DMS53 treated with DMSO at 0.1 percent for 48 hours (cell line): ENCODE measurements at regions not wholly inside any gene's neighbourhood (a gene's known extent, or its start where the extent isn't known, plus 50 kb on each side); places are given as distances from the start of the nearest gene placed in this dataset.

Experiments
- DNase-seq: peaks from one replicate; lab custom pipeline; 2025; ENCODE audit not compliant: unreplicated experiment; lab: John Stamatoyannopoulos, UW

DNA sequence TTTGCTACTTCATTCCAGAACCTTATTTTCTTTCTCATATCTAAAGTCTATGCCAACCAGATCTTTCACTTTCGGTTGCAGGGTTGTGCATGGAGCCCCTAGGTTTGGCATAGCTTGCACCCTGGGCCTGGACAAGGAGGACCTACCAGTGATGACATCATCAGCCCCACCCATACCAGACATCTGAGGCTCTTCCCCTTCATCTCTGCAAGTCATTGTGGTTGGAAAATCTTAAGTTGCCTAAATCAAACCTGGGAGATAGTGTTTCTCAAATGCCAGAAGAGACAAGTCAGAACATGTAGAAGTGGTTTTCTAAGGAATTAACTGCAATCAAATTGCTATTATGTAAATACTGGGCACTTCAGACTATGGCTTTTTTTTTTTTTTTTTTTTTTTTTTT is 363.3 kb downstream of the ZNF516 start:
- no peak for DNase-seq

DNA sequence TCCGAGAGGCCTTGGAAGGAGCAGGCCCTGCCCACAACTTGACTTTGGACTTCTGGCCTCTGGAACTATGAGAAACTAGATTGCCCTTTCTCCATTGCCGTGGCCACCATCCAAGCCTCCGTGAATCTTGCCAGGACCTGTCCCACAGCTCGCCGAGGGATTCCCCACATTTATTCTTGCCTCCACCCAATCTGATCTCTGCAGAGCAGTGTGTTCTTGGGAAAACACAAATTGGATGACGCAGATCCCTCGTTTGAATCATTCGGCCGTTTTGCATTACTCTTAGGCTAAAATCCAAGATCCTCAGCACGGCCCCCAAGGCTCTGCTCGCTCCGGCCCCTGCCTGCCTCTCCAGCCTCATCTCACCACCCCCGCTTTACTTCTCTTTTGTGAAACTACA is 364.2 kb downstream of the ZNF516 start:
- DNase-seq: no peak

DNA sequence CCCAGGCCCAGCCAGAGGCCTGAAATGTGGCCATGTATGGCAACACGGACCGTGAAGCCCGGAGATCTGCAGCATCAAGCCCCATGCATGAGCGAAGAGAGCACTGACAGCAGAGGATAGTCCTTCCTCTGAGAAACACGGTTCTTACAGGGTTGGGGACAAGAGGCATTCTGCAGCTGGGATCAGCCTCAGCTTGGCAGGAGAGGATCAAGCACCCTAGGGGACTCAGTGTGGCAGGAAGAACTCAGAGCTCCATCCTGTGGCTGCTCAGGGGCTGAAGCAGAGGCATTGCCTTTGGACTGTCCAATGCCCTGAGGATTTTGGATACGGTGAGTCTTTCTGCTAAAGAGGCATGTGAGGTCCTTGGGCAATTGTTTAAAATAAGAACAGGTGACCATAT is 368.7 kb downstream of the ZNF516 start:
- no peak for DNase-seq

DNA sequence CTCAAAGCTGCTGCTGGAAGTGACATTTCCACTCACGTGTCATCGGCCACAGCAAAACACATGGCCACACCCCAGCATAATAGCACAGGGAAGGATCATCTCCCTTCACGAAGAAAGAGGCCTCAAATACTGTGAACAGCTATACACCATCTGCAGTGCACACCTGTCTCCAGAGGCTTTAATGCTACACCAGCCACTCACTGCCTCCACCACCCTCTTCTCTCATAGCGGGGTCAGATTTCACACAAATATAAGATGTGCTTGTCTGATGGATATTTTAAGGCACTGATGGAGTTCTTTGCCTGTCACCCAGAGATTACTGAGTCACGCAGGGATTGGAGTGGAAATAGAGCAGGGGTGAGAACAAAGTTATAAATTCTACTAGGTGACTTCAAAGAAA is 374.0 kb downstream of the ZNF516 start:
- no peak for DNase-seq

DNA sequence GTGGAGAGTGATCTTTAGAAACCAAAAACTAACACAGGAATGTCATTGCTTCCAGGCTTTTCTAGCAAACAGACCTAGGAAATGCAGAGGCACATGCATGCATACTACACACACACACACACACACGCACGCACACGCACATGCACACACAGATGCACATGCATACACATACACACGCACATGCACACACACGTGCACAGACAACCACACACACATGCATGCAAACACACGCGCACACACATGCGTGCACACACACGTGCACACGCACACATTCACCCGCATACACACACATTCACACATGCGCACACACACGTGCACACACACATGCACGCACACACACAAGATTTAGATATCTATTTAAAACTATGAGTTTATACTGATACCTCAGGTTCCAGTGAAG is 379.5 kb downstream of the ZNF516 start:
- no peak for DNase-seq

DNA sequence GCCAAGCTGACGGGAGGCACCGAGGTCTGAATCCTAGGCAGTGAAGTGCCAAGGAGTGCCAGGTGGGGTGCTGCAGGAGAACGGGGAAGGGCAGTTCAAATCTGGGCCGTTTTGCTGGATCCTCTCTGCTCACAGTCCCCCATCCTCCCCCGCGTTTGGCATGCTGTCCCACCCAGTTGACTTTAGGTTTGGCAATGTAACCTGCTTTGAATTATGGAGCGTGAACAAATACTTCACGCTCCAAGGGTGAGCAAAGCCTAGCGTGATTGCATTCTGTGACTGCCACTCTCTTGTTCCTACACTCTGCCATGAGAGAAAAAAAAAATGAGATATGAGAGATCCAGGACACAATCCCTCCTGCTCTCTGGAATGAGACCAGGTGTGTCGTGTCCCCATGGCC is 381.9 kb downstream of the ZNF516 start:
- DNase-seq: no peak

DNA sequence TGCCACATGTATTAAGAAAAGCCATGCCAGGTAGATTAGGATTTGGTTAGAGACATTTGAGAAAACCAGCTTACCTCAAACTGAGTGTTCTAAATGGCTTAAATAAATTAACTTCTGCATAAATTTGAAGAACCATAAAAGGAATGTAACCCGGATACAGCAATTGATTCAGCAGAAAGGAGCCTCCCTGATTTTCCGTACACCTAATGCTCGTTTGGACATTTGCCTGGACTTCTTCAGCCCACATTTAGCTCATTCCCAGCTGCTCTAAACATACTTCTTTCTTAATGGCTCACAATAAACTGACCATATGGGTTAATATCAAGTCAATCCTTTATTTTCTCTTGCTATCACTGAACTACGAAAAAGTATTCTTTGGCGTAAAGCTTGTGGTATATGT is 392.4 kb downstream of the ZNF516 start:
- DNase-seq: no peak

DNA sequence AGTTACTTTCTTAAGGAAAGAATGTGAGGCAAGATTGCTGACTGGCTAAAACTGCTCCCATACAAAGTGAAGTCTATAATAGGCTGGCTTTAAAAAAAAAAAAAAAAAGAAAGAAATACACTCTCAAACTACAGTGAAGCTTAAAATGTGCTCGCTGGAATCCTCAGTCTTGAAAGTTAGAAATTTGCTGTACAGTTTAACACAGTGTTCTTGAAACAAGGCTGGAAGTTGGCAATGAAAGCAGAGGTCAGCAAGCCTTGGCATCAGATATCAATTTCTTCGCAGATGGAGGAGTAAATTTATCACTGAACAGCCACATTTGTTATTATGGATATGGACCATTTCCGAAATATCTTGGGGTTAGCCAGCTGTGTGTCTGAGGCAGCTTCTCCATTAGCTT is 392.9 kb downstream of the ZNF516 start:
- DNase-seq: no peak

DNA sequence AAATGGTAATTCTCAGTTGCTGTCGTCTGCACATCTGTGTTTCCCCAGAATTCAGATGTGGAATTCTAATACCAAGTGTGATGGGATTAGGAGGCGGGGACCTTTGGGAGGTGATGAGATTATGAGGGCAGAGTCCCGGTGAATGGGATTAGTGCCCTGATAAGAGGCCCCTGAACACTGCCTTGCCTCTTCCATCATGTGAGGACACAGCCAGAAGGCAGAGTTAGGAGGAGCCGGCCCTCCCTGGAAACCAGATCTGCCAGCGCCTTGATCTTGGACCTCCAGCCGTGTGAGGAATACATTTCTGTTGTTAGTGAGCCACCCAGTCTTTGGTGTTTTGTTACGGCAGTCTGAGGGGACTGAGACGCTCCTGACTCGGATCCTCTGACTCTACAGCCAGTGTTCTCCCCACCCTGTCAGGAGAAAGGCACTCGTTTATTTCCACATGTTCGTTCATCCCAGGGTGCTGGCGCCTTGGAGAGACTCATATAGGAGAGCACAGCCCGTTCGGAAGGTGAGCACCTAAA is 395.0 kb downstream of the ZNF516 start:
- DNase-seq: no peak

DNA sequence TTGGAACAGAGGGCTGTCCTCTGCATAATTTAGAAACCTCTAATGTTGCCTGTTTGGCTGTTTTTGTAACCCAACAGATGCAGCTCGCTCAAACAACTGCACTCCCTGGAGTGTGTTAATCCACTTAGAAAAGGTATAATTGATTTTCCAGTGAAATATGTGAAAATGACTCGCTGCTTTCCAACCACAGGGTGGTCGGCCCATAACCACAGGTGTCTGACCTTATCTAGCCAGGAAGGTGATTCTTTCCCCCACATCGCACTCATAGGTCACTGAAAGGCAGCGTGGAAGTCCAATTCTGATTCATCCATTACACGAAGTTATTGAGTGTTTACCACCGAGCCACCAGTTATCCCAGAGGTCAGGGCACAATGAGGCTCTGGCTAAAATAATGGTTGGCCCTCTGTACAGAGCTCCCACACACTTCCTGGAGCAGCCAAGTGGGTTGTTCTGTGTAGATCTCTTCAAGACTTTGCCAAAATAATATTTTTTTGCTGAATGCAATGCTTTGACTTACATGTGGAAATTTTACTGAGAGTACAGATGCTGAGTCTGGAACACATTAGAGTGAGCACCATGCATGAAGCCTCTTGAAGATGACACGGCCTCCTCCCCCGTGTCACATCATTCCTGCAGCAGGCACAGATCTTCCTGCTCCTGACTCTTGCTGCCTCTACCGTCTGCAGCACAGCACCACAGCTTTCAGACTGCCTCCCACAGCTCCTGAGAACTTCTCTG is 396.2 kb downstream of the ZNF516 start:
- no peak for DNase-seq

DNA sequence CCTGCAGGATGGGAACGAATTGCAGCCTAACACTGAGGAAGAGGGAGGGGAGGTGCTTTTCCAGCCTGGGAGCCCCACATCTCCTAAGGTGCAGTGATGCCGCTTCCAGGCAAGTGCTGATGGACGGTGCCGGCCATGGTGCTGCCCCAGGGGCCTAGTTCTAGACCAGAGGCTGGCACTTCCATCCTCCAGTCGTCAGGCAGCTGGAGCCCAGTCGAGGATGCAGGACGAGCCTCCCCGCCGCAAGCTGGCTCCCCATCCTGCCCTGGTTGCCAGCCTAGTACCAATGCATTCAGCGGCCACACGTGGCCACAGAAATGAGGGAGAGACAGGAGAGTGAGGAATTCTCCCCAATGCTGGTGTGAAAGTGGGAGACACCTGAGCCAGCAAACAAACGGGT is 413.5 kb downstream of the ZNF516 start:
- no peak for DNase-seq

DNA sequence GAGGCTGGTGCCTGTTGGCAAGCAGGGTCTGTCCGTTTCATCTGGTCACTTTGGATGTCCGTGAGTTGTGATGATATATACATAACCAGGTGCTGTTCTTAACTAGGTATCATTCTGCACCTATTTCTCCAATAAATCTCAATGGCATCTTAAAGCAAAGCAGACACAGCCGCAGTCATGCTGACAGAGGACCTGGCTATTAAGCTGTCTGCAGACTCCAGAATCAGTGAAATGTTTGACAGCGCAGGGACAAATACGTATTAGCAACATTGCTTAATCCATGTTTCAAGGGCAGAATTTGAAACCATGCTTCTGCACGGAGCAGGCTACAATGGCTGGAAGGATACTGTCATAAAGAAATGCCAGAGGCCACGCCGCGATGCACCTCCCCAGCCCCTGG is 414.6 kb downstream of the ZNF516 start:
- no peak for DNase-seq

DNA sequence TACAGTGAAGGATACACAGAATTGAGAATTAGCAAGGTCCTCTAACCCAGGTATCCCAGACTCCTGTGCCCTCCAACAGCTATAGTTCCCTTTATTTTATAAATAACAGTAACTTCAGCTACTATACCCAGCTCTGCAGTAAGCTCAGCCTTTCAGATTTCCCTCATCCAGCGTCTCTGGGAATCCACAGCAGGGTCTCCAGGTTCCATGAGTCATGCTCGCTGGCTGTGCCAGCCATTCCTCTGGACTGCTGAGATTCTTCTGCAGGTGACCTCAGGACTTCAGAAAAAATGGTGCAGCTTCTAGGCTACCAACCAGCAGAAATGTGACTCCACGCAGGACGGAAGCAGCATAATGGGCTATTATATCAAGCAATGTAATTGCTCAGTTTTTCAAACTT is 419.3 kb downstream of the ZNF516 start:
- no peak for DNase-seq

DNA sequence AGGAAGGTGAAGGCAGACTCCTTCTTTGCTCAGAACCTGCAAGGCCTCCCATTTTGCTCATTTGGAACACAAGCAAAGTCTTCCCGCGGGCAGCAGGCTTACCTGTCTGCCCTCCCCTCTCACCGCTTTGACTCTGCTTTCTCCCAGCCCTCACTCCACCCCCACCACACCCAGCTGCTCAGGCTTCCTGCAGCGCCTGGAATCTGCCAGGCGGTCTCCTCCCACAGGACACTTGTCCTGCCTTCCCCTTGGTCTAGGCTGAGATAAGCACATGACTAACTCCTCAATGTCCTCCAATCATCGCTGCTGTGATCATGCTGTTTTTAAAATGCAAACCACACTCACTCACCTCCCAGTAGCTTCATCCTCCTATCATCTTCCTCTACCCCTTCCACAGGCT is 430.0 kb downstream of the ZNF516 start:
- DNase-seq: no peak

DNA sequence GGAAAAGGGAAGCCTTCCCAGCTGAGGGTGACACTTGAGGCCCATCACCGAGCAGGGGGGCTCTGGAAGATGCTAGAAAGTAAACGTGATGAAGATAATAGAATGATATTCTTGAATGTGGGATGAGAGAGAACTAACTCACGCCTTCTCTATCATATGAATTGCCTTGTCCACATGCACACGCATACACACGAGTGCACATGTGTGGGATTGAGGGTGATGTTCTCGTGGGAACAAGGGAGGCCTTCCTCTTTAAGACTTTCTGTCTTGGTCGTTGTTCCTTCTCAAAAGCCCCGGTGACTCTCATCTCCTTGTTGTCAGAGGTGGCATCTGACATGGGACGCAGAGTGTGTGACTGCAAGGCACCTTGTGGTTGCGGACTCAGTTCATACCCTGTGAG is 436.9 kb downstream of the ZNF516 start:
- DNase-seq: no peak

DNA sequence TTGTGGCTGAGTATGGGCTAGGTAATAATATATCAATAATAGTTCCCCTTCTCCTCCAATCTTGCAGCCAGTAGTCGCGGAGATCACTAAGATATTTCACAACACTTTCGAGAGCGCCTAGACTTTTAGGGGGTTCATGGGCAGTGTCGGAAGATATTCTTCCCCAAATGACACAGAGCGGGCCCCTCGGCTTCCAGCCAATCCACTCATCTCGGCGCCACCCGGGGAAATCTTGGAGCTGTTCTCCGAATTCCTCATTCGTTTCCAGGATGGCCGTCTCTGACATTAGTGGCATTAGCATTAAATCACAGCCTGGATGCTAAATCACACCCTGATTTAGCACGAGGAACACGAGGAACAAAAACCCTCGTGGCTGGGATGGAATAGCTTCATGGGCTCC is 437.7 kb downstream of the ZNF516 start:
- DNase-seq: no peak

DNA sequence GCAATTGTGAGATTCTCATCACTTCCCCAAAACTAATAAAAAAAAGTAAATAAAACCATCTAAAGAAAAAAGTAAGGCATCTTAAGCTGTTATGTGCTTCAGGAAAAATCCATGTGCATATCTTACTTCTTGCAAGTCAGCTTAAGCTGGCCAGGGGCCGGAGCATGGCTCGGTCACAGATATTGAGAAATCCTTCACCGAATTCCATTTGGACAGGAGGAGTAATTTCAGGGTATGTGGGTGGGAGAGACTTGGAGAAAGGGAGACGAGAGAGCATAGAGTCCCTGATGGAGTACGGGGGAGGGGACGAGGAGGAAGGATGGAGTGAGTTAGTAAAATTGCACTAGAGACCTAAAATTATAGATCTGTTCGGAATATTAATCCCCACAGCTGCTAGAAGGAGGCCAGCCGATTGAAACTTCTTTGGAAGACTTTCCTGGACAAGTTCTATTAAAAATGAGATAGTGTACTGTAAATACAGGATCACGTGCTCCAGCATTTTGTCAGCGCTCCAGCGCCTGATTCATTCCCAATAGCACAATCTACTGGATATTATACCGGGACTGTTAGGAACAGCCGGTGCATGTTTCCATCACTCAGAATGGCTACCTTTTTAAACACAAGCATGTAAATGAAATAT is 438.5 kb downstream of the ZNF516 start:
- DNase-seq: no peak

DNA sequence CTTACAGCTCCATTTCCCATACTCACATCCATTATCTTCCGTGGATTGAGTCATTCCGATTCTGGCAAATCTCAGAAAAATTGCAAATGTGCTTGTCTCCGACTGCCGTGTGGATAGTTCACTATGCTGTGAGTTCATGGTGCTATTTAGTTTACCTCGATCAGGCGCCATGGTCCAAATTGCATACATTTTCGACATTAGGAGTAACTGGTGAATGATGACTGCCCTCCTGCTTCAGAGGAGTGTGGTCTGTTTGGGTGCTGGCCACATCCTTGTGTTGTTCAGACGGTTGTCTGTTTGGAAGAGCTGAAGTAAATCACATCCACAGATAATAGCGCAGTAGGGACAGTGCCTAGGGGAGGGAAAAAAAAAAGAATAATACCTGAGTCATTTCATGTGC is 439.5 kb downstream of the ZNF516 start:
- DNase-seq: no peak

DNA sequence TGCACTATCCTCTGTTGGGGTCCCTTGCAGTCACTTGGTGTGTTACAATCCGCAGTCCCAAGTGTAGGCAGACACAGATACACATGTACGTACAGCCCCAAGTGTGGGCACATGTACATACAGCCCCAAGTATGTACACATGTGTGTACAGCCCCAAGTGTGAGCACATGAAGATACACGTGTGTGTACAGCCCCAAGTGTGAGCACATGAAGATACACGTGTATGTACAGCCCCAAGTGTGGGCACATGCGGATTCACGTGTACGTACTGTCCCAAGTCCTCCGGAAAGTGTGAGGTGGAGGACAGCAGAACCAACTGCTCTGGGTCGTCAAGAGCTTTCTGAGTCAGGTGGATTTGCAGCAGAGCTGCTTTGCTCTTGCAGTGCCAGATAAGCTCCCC is 440.0 kb downstream of the ZNF516 start:
- no peak for DNase-seq

DNA sequence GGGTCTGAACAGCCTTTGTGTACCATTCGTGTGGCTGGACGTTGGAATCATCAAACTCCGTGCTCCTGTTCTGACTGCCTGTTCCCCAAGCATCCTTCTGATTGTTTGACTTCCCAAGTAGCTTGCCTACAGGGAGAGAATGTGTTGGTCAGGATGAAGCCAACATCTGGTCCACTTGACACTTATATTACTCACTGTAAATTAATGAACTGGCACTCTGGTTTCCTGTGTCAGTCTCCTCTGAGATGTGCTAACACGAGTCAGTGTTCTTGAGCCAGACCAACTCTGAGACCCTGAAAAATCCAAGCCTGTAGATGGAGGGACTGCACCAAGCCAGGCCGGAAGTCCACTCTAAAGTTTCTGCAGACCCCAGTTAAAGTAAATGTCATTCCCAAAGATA is 440.9 kb downstream of the ZNF516 start:
- no peak for DNase-seq

DNA sequence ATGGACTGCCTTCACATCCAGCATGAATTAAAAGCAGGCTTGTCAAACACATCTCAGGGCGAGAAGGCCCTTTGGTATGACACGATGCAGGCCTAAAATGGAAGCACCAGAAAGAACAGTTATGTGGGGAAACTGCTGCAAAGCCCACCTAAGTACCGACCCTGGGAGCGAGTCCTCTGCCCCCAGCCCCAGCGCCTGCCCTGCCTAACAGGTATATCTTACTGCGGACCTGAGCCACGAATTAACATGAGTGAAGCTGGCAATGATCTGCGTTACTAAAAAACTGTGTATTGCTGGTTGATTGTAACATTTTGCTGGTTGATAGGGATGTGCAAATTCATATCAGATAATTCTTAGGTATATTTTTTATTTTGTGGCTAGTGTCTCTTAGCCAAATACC is 441.5 kb downstream of the ZNF516 start:
- DNase-seq: no peak

DNA sequence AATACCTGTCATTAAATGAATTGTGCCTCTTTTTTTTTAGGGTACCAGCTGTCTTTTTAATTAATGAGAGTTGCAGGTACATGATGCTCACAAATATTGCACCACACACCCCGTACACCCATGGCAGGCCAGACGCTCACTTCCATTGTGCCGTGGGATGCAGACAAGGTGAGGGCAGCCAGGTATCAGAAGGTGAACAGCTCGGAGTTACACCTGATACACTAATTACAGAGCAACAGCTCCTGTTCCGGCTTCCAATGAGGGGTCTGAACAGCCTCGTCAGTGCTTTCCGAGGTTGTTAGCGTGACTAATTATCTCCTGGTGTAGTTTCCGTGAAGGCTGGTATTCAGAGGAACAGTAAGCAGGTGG is 442.8 kb downstream of the ZNF516 start:
- DNase-seq: no peak
